ENCODE measurements at regions not wholly inside any gene's neighbourhood (a gene's known extent, or its start where the extent isn't known, plus 50 kb on each side); places are given as distances from the start of the nearest gene placed in this dataset.

GRCh38 chr5:5588887-5589826, 166.7 kb downstream of the ICE1 start:
- no peak overlapping the region for H3K4me3 Mint-ChIP-seq (ENCODE audit: low read depth, unreplicated experiment)
- no TSS peak for BruUV-seq (replicated peaks)
- H3K36me3 Mint-ChIP-seq (ENCODE audit: insufficient read depth, unreplicated experiment) = no peaks in the 10 kb centered on the region
- peaks cover 12% of the 10 kb centered on the region for H3K9me3 Mint-ChIP-seq (ENCODE audit: low read depth, unreplicated experiment)
- DNase-seq = no peak
- CTCF ChIA-PET = interaction anchor here (0.6 kb wide), 1 partner anchor 218 kb away, joined by 4 read pairs; no protein-coding TSS in a partner anchor
- no peaks in the 10 kb centered on the region for H3K4me1 Mint-ChIP-seq (ENCODE audit: low read depth, unreplicated experiment)
- TF ChIP-seq, protein P1, sequence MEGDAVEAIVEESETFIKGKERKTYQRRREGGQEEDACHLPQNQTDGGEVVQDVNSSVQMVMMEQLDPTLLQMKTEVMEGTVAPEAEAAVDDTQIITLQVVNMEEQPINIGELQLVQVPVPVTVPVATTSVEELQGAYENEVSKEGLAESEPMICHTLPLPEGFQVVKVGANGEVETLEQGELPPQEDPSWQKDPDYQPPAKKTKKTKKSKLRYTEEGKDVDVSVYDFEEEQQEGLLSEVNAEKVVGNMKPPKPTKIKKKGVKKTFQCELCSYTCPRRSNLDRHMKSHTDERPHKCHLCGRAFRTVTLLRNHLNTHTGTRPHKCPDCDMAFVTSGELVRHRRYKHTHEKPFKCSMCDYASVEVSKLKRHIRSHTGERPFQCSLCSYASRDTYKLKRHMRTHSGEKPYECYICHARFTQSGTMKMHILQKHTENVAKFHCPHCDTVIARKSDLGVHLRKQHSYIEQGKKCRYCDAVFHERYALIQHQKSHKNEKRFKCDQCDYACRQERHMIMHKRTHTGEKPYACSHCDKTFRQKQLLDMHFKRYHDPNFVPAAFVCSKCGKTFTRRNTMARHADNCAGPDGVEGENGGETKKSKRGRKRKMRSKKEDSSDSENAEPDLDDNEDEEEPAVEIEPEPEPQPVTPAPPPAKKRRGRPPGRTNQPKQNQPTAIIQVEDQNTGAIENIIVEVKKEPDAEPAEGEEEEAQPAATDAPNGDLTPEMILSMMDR (IDR thresholded peaks at IDR 0.05; ENCODE audit: unreplicated experiment) = no peak
- no peak overlapping the region for H3K27ac Mint-ChIP-seq (ENCODE audit: unreplicated experiment)
- peaks cover 8% of the 10 kb centered on the region for H3K27me3 Mint-ChIP-seq (ENCODE audit: unreplicated experiment)
- intact Hi-C loops (cut with micrococcal nuclease; ENCODE audit: unreplicated experiment) = no loop called here

DNA sequence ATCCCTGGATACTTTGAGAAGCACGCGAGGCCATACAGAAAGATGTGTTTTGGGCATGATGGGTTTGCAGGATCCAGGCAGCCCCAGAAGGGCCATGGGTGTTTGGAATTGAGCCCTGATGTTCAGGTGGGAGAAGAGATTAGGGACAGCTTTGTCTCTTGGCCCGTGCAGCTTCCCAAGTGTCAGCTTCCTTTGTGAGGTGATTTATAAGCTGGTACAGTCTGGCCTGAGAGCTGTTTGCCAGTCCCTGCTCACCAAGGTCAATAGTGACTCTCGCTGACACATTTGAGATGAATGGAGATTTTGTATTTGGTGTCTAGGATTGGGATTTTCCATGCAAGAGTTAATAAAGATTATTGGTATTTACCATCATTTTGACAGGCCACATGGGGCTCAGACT, 165.9 kb downstream of the ICE1 start:
- BruUV-seq (replicated peaks) = no TSS peak
- Mint-ChIP-seq H3K27me3 (ENCODE audit: unreplicated experiment) (peaks cover 8% of the 10 kb centered on the region), H3K36me3 (ENCODE audit: insufficient read depth, unreplicated experiment) (no peaks in the 10 kb centered on the region), H3K27ac (ENCODE audit: unreplicated experiment) (no peak overlapping the region), H3K9me3 (ENCODE audit: low read depth, unreplicated experiment) (peaks cover 9% of the 10 kb centered on the region), H3K4me3 (ENCODE audit: low read depth, unreplicated experiment) (no peak overlapping the region), H3K4me1 (ENCODE audit: low read depth, unreplicated experiment) (no peaks in the 10 kb centered on the region)
- TF ChIP-seq, protein P1 (IDR thresholded peaks at IDR 0.05; ENCODE audit: unreplicated experiment) = no peak
- no peak for DNase-seq
- intact Hi-C loops (cut with micrococcal nuclease; ENCODE audit: unreplicated experiment) = no loop called here
- CTCF ChIA-PET = no interaction called here

- H3K27me3 Mint-ChIP-seq (ENCODE audit: unreplicated experiment) = peaks cover 8% of the 10 kb centered on the region
- CTCF ChIA-PET = interaction anchor here (0.6 kb wide), 1 partner anchor 136 kb away, joined by 3 read pairs; no protein-coding TSS in a partner anchor
- DNase-seq = no peak
These were observed 165.0 kb downstream of the ICE1 start for GRCh38 chr5:5587474-5587873.

DNA sequence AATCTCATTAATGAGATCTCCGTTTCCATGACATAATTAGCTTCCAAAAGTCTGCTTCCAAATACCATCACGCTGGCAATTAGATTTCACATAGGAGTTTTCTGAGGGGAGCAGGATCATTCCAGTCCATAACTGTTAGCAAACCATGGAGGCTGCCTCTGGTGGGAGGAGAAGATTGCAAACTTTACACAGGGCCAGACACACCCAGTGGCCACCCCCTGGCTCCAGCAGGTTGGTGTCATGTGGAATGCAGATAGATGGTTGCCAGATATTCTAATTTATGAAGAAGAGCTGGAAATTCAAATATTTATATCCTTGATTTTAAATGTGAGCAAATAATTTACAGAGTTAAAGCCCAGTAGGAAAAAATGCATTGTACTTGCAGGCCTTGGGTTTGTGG, 164.2 kb downstream of the ICE1 start:
- TF ChIP-seq, protein P1 (IDR thresholded peaks at IDR 0.05; ENCODE audit: unreplicated experiment) = no peak
- no peak overlapping the region for H3K4me3 Mint-ChIP-seq (ENCODE audit: low read depth, unreplicated experiment)

More at GRCh38 chr5:5587474-5587873, 165.0 kb downstream of the ICE1 start:
- H3K4me3 Mint-ChIP-seq (ENCODE audit: low read depth, unreplicated experiment) = no peak overlapping the region
- H3K27ac Mint-ChIP-seq (ENCODE audit: unreplicated experiment) = no peak overlapping the region
- peaks cover 9% of the 10 kb centered on the region for H3K9me3 Mint-ChIP-seq (ENCODE audit: low read depth, unreplicated experiment)
- H3K4me1 Mint-ChIP-seq (ENCODE audit: low read depth, unreplicated experiment) = no peaks in the 10 kb centered on the region
- TF ChIP-seq, protein P1 (IDR thresholded peaks at IDR 0.05; ENCODE audit: unreplicated experiment) = no peak
- intact Hi-C loops (cut with micrococcal nuclease; ENCODE audit: unreplicated experiment) = no loop called here
- BruUV-seq (replicated peaks) = no TSS peak
- H3K36me3 Mint-ChIP-seq (ENCODE audit: insufficient read depth, unreplicated experiment) = no peaks in the 10 kb centered on the region

More for the DNA sequence above, 164.2 kb downstream of the ICE1 start:
- Mint-ChIP-seq H3K9me3 (ENCODE audit: low read depth, unreplicated experiment) (peaks cover 9% of the 10 kb centered on the region), H3K27me3 (ENCODE audit: unreplicated experiment) (peaks cover 8% of the 10 kb centered on the region), H3K36me3 (ENCODE audit: insufficient read depth, unreplicated experiment) (no peaks in the 10 kb centered on the region), H3K27ac (ENCODE audit: unreplicated experiment) (no peak overlapping the region), H3K4me1 (ENCODE audit: low read depth, unreplicated experiment) (no peaks in the 10 kb centered on the region)
- DNase-seq = no peak
- BruUV-seq (replicated peaks) = no TSS peak
- CTCF ChIA-PET = no interaction called here
- intact Hi-C loops (cut with micrococcal nuclease; ENCODE audit: unreplicated experiment) = no loop called here

Data from Calu3 (cell line).